Hepatocyte (in vitro differentiated cells): ENCODE measurements at regions not wholly inside any gene's neighbourhood (a gene's known extent, or its start where the extent isn't known, plus 50 kb on each side); places are given as distances from the start of the nearest gene placed in this dataset.

Source experiments
- EZH2 ChIP-seq: fragments of 200-600 bp; sonication (generic); IDR thresholded peaks from 2 replicates; pipeline ENCODE4 v1.6.1; 2016; ENCODE audit warnings: antibody characterized with exemption, mild to moderate bottlenecking, borderline replicate concordance
- TF ChIP-seq, protein P1 (sequence below): fragments of 200-600 bp; sonication (generic); IDR thresholded peaks from 2 replicates; pipeline ENCODE4 v1.5.1; 2016; ENCODE audit warnings: antibody characterized with exemption, mild to moderate bottlenecking; ENCODE audit not compliant: poor library complexity

DNA sequence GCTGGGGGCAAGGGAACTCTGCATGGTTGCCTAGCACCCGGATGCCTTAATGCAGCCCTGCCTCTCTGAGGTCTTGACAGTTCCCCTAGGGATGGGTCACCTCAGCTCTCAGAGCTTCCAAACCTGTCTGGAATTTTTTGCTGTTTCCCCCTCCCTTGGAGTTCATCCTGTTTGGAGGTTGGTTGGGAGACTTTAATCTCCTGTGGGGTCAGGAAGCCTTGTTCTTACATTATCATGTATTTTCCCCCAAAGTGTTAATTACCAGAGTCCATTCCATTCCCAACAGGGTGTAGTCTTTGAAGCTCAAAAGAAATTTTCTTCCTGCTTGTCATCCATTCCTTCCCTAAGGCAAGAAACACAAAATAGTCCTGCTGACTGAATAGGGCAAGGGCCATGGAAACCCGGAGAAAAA is 150.3 kb upstream of the SPRY4 start:
- TF ChIP-seq, protein P1, sequence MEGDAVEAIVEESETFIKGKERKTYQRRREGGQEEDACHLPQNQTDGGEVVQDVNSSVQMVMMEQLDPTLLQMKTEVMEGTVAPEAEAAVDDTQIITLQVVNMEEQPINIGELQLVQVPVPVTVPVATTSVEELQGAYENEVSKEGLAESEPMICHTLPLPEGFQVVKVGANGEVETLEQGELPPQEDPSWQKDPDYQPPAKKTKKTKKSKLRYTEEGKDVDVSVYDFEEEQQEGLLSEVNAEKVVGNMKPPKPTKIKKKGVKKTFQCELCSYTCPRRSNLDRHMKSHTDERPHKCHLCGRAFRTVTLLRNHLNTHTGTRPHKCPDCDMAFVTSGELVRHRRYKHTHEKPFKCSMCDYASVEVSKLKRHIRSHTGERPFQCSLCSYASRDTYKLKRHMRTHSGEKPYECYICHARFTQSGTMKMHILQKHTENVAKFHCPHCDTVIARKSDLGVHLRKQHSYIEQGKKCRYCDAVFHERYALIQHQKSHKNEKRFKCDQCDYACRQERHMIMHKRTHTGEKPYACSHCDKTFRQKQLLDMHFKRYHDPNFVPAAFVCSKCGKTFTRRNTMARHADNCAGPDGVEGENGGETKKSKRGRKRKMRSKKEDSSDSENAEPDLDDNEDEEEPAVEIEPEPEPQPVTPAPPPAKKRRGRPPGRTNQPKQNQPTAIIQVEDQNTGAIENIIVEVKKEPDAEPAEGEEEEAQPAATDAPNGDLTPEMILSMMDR = no peak
- TF ChIP-seq EZH2 = no peak
